CD4-positive, CD25-positive, alpha-beta regulatory T cell (primary cell): ENCODE measurements at regions not wholly inside any gene's neighbourhood (a gene's known extent, or its start where the extent isn't known, plus 50 kb on each side); places are given as distances from the start of the nearest gene placed in this dataset.

Source experiments
- ATAC-seq, 2 donors: fragments of 150-1000 bp; cut with Tn5 transposase; one replicate each; pipeline ENCODE4 v1.10.0; 2021; ENCODE audit warnings: low read depth in 2 of 2, moderate number of reproducible peaks in 2 of 2, moderate library complexity in 1 of 2
- DNase-seq, 3 donors: peaks; one replicate each; pipeline versions ENCODE4 v3.0.0 to v3.0.0-alpha.2; 2012 to 2022; ENCODE audit warnings: mixed read lengths in 1 of 3
- H3K27ac ChIP-seq: one replicate; pipeline ENCODE4 v1.7.0; 2013; ENCODE audit warnings: mild to moderate bottlenecking, low read length; ENCODE audit not compliant: insufficient read depth, poor library complexity, severe bottlenecking
- H3K27me3 ChIP-seq: one replicate; pipeline ENCODE4 v1.7.0; 2013; ENCODE audit warnings: low read length; ENCODE audit not compliant: control insufficient read depth, insufficient read depth
- H3K36me3 ChIP-seq: one replicate; pipeline ENCODE4 v1.7.0; 2013; ENCODE audit warnings: mild to moderate bottlenecking, low read length, moderate library complexity; ENCODE audit not compliant: control insufficient read depth, insufficient read depth
- H3K4me1 ChIP-seq: 2 replicates; pipeline ENCODE4 v1.7.0; 2013; ENCODE audit warnings: mild to moderate bottlenecking, low read length; ENCODE audit not compliant: insufficient read depth, control insufficient read depth, poor library complexity, severe bottlenecking
- H3K4me3 ChIP-seq: one replicate; pipeline ENCODE4 v1.7.0; 2013; ENCODE audit warnings: low read depth, mild to moderate bottlenecking, low read length, moderate library complexity
- H3K9me3 ChIP-seq, 2 experiments: 1 replicate in 1 of 2; 2 replicates in 1 of 2; pipeline ENCODE4 v1.7.0; 2013; ENCODE audit warnings: low read length in 2 of 2, mild to moderate bottlenecking in 1 of 2, moderate library complexity in 1 of 2; ENCODE audit not compliant: control insufficient read depth in 2 of 2
- H3K27ac Mint-ChIP-seq, 3 donors: one replicate each; pipeline ENCODE4 v1.8.0; 2020 to 2022; ENCODE audit warnings: mild to moderate bottlenecking in 3 of 3, mixed read lengths in 3 of 3, moderate library complexity in 2 of 3
- H3K27me3 Mint-ChIP-seq: one replicate; pipeline ENCODE4 v1.8.0; 2022; ENCODE audit warnings: mild to moderate bottlenecking, mixed read lengths
- H3K36me3 Mint-ChIP-seq: one replicate; pipeline ENCODE4 v1.8.0; 2020; ENCODE audit warnings: mixed read lengths
- H3K4me1 Mint-ChIP-seq, 4 donors: one replicate each; pipeline ENCODE4 v1.8.0; 2020 to 2022; ENCODE audit warnings: mixed read lengths in 4 of 4, mild to moderate bottlenecking in 1 of 4
- H3K4me3 Mint-ChIP-seq, 4 donors: one replicate each; pipeline ENCODE4 v1.8.0; 2020 to 2022; ENCODE audit warnings: mild to moderate bottlenecking in 4 of 4, mixed read lengths in 4 of 4, moderate library complexity in 3 of 4
- H3K9me3 Mint-ChIP-seq, 7 donors: one replicate each; pipeline ENCODE4 v1.8.0; 2020 to 2022; ENCODE audit warnings: mixed read lengths in 7 of 7, mild to moderate bottlenecking in 3 of 7, moderate library complexity in 2 of 7

- H3K27me3 Mint-ChIP-seq = no peaks in the 10 kb centered on the region
- H3K4me3 Mint-ChIP-seq = no peak overlapping the region
- DNase-seq (no peak), ATAC-seq (no peak)
- H3K36me3 Mint-ChIP-seq = no peaks in the 10 kb centered on the region
- no peaks in the 10 kb centered on the region for H3K9me3 ChIP-seq
- H3K27ac ChIP-seq = no peak overlapping the region
- H3K36me3 ChIP-seq = no peaks in the 10 kb centered on the region
- H3K4me1 Mint-ChIP-seq = no peaks in the 10 kb centered on the region
- no peaks in the 10 kb centered on the region for H3K4me1 ChIP-seq
- no peaks in the 10 kb centered on the region for H3K9me3 Mint-ChIP-seq
- no peak overlapping the region for H3K4me3 ChIP-seq
- H3K27me3 ChIP-seq = no peaks in the 10 kb centered on the region
- H3K27ac Mint-ChIP-seq = no peak overlapping the region
Measured at GRCh38 chr15:93954985-93955571, 276.3 kb upstream of the MCTP2 start.

- no peak overlapping the region for H3K27ac ChIP-seq
- H3K4me3 ChIP-seq = no peak overlapping the region
- no peak for DNase-seq
- no peaks in the 10 kb centered on the region for H3K4me1 ChIP-seq
- no peak for ATAC-seq
- H3K27ac Mint-ChIP-seq = no peak overlapping the region
- H3K9me3 ChIP-seq = no peaks in the 10 kb centered on the region
- H3K4me3 Mint-ChIP-seq = no peak overlapping the region
- no peaks in the 10 kb centered on the region for H3K36me3 Mint-ChIP-seq
- H3K36me3 ChIP-seq = no peaks in the 10 kb centered on the region
- H3K9me3 Mint-ChIP-seq = peaks cover 0 to 3% (median 0%) of the 10 kb centered on the region in 7 donors
- no peaks in the 10 kb centered on the region for H3K27me3 ChIP-seq
- no peaks in the 10 kb centered on the region for H3K4me1 Mint-ChIP-seq
- peaks cover 5% of the 10 kb centered on the region for H3K27me3 Mint-ChIP-seq
Measured at GRCh38 chr15:93948726-93949125, 282.6 kb upstream of the MCTP2 start.

DNA sequence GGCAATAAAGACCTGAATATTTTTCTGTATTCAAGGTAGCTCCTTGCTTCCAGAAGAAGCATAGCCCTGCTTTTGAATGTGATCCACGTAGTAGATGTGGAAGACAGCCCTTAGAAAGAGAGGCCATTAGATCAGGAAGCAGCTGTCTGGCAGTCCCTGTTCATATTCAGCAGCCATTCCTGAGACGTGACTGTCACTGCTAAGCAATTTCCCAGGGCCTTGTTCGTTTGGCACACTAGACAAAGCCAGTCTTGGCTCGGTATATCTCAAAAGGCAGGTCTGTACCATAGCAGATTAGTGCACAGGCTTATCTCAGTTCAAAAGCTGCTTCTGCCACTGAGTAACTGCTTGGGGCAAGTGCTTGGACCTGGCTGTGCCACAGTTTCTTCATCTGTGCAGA, 287.8 kb upstream of the MCTP2 start:
- Mint-ChIP-seq H3K36me3 (no peaks in the 10 kb centered on the region), H3K27ac (no peak overlapping the region), H3K4me3 (no peak overlapping the region), H3K4me1 (no peaks in the 10 kb centered on the region), H3K27me3 (peaks cover 5% of the 10 kb centered on the region), H3K9me3 (peaks cover 0 to 3% (median 1%) of the 10 kb centered on the region in 7 donors)
- Histone ChIP-seq H3K27ac (no peak overlapping the region), H3K4me1 (no peaks in the 10 kb centered on the region), H3K9me3 (no peaks in the 10 kb centered on the region), H3K27me3 (no peaks in the 10 kb centered on the region), H3K4me3 (no peak overlapping the region), H3K36me3 (no peaks in the 10 kb centered on the region)
- no peak for ATAC-seq
- no peak for DNase-seq

- H3K27me3 Mint-ChIP-seq = peaks cover 8% of the 10 kb centered on the region
- no peak overlapping the region for H3K27ac Mint-ChIP-seq
- H3K4me3 ChIP-seq = no peak overlapping the region
- no peaks in the 10 kb centered on the region for H3K9me3 ChIP-seq
- no peak overlapping the region for H3K4me3 Mint-ChIP-seq
- H3K36me3 ChIP-seq = no peaks in the 10 kb centered on the region
- DNase-seq (no peak), ATAC-seq (no peak)
- H3K4me1 ChIP-seq = no peaks in the 10 kb centered on the region
- H3K27ac ChIP-seq = no peak overlapping the region
- H3K36me3 Mint-ChIP-seq = no peaks in the 10 kb centered on the region
- no peaks in the 10 kb centered on the region for H3K27me3 ChIP-seq
- H3K9me3 Mint-ChIP-seq = peaks cover 0 to 5% (median 0%) of the 10 kb centered on the region in 7 donors
- no peaks in the 10 kb centered on the region for H3K4me1 Mint-ChIP-seq
Measured at GRCh38 chr15:93942269-93942694, 289.1 kb upstream of the MCTP2 start.

DNA sequence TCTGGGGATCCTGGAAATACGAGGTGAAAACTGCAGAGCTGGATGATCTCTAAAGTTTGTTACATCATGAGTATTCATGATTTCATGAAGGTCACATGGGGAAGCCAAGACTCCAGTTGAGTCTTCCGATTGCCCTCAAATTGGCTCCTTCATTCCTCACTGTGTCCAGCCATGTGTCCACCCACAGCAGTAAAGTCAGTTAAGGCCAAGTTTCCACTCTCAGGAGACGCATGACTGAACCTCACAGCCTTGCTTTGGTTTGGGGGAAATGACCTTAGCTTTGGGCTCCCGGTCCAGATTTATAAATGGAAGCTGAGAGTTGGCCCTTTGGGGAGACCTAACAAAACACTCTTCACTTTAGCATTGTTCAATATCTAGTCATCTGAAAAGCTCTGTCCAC, 289.7 kb upstream of the MCTP2 start:
- Histone ChIP-seq H3K4me1 (no peaks in the 10 kb centered on the region), H3K27ac (no peak overlapping the region), H3K27me3 (no peaks in the 10 kb centered on the region), H3K9me3 (no peaks in the 10 kb centered on the region), H3K4me3 (no peak overlapping the region), H3K36me3 (no peaks in the 10 kb centered on the region)
- H3K27me3 Mint-ChIP-seq = peaks cover 7% of the 10 kb centered on the region
- H3K27ac Mint-ChIP-seq = no peak overlapping the region
- H3K9me3 Mint-ChIP-seq = peaks cover 0 to 5% (median 0%) of the 10 kb centered on the region in 7 donors
- no peak overlapping the region for H3K4me3 Mint-ChIP-seq
- no peaks in the 10 kb centered on the region for H3K36me3 Mint-ChIP-seq
- DNase-seq (no peak), ATAC-seq (no peak)
- no peaks in the 10 kb centered on the region for H3K4me1 Mint-ChIP-seq

DNA sequence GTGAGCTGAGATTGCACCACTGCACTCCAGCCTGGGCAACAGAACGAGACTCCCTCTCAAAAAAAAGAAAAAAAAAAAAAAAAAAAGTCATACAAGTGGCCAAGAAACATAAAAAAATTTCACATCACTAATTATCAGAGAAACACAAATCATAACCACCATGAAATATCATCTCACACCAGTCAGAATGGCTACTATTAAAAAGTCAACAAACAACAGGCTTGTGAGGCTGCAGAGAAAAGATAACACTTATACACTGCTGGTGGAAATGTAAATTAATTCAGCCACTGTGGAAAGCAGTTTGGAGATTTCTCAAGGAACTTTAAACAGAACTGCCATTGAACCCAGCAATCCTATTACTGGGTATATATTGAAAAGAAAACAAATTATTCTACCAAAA, 291.1 kb upstream of the MCTP2 start:
- Histone ChIP-seq H3K9me3 (no peaks in the 10 kb centered on the region), H3K27me3 (no peaks in the 10 kb centered on the region), H3K27ac (no peak overlapping the region), H3K4me1 (no peaks in the 10 kb centered on the region), H3K4me3 (no peak overlapping the region), H3K36me3 (no peaks in the 10 kb centered on the region)
- Mint-ChIP-seq H3K27me3 (peaks cover 4% of the 10 kb centered on the region), H3K4me3 (no peak overlapping the region), H3K4me1 (no peaks in the 10 kb centered on the region), H3K27ac (no peak overlapping the region), H3K36me3 (no peaks in the 10 kb centered on the region), H3K9me3 (peaks cover 0 to 5% (median 0%) of the 10 kb centered on the region in 7 donors)
- DNase-seq = no peak
- ATAC-seq = no peak

DNA sequence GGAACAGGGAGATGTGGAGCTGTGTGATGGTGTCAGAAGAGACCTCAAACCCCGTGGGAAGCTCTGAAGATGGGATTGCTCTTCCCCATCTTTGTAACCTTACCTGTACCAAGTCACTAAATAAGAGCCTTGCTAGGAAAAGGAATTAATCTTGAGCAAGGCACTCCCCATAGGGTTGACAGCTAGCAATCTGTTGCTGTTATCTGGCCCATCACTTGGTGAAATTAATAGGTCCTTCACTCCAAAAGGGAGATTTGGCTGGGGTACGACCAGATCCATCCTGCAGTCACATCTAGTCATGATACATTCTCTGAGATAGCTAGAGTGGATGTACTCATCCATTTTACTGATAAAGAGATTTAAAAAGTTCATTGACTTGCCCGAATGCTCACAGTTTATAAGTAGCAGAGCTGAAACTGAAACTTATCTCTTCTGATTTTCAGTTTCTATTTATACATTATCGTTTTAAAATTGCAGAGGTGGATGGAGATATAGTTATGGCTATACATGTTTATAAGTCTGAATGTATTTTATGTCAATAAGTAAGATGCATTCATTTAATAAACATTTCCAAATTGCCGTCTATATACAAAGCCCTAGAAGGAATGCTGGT, 299.1 kb upstream of the MCTP2 start:
- Histone ChIP-seq H3K4me3 (peak overlapping the region; percentile 47), H3K36me3 (no peaks in the 10 kb centered on the region), H3K4me1 (no peaks in the 10 kb centered on the region), H3K27me3 (no peaks in the 10 kb centered on the region), H3K27ac (no peak overlapping the region), H3K9me3 (no peaks in the 10 kb centered on the region)
- peak in 1 of 3 donors; percentile 7 for DNase-seq
- Mint-ChIP-seq H3K4me3 (peak overlapping the region in 1 of 4 donors; percentile 1), H3K27me3 (peaks cover 4% of the 10 kb centered on the region), H3K4me1 (peaks cover 4 to 10% (median 7%) of the 10 kb centered on the region in 4 donors), H3K36me3 (no peaks in the 10 kb centered on the region), H3K9me3 (peaks cover 0 to 2% (median 0%) of the 10 kb centered on the region in 7 donors), H3K27ac (no peak overlapping the region)
- no peak for ATAC-seq
